ENCODE measurements at regions not wholly inside any gene's neighbourhood (a gene's known extent, or its start where the extent isn't known, plus 50 kb on each side); places are given as distances from the start of the nearest gene placed in this dataset.

DNA sequence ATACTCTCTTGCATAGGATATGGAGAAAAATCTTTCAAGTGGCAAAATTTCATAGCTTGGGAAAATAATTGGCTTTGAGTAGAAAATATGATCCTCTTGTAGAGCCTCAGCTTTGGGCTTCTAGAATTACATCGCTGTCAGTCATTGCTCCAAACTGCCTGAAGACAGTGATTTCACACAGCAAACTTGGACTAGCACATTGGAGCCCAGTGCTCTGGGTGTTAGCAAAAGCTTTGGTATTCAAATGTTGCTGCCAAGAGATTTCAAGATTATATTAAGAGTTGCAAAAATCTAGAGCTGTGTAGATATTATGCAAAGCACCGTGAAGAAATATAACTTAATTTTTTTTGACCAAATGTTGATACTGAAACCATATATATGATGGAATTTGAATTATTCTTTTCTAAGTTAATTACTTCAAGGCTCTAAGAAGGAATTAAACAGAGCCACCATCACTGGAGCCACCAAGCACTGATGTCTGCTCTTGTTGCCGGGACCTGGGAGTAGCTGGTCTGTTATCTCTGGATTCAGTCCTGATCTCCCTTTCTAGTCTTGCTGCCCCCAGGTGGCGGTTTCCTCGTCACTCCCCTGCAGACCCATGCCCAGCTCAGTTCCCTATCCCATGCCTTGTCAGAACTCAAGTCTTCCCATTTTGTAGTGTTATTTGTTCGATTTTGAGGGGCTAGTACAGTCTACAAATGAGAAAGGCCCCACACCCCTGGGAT lies 260.7 kb upstream of the SFRP2 start:
- peaks cover 12% of the 10 kb centered on the region for H3K9me3 ChIP-seq (ENCODE audit: low read length)

GRCh38 chr4:154047733-154048132 lies 258.9 kb upstream of the SFRP2 start:
- Histone ChIP-seq H3K4me3 (ENCODE audit: low read length) (no peak overlapping the region), H4K20me1 (ENCODE audit: insufficient read depth, low read depth, low read length) (no peaks in the 10 kb centered on the region), H3K4me1 (ENCODE audit: low read length) (peaks cover 49% of the 10 kb centered on the region), H3K36me3 (ENCODE audit: insufficient read depth, low read length) (no peaks in the 10 kb centered on the region), H3K9me2 (replicated peaks; ENCODE audit: insufficient read depth, low read length) (no peaks in the 10 kb centered on the region), H3K9me3 (ENCODE audit: low read length) (peaks cover 2% of the 10 kb centered on the region; the same call in 1 of the 2 replicates), H3K9ac (ENCODE audit: low read length) (peak overlapping the region; percentile 30; the same call in 1 of the 2 replicates), H2AFZ (ENCODE audit: low read length) (no peak overlapping the region), H3K4me2 (ENCODE audit: low read depth, low read length, poor library complexity, severe bottlenecking) (peak overlapping the region; percentile 14), H3K79me2 (ENCODE audit: low read length) (no peaks in the 10 kb centered on the region), H3K27ac (ENCODE audit: low read length) (peak overlapping the region; percentile 86), H3K27me3 (ENCODE audit: low read length) (no peaks in the 10 kb centered on the region)
- DNase-seq = no peak

More for the DNA sequence above, 260.7 kb upstream of the SFRP2 start:
- Histone ChIP-seq H3K27me3 (ENCODE audit: low read length) (no peaks in the 10 kb centered on the region), H3K4me3 (ENCODE audit: low read length) (peak overlapping the region; percentile 13), H3K4me2 (ENCODE audit: low read depth, low read length, poor library complexity, severe bottlenecking) (peak overlapping the region; percentile 54), H4K20me1 (ENCODE audit: insufficient read depth, low read depth, low read length) (no peaks in the 10 kb centered on the region), H3K36me3 (ENCODE audit: insufficient read depth, low read length) (no peaks in the 10 kb centered on the region), H3K9ac (ENCODE audit: low read length) (peak overlapping the region; percentile 43), H3K9me2 (replicated peaks; ENCODE audit: insufficient read depth, low read length) (no peaks in the 10 kb centered on the region), H3K79me2 (ENCODE audit: low read length) (no peaks in the 10 kb centered on the region), H2AFZ (ENCODE audit: low read length) (peak overlapping the region; percentile 13; the same call in 1 of the 2 replicates), H3K4me1 (ENCODE audit: low read length) (peaks cover 44% of the 10 kb centered on the region), H3K27ac (ENCODE audit: low read length) (peak overlapping the region; percentile 86)
- DNase-seq = peak; percentile 91

GRCh38 chr4:154044742-154045485 lies 256.0 kb upstream of the SFRP2 start:
- DNase-seq = no peak
- Histone ChIP-seq H3K79me2 (ENCODE audit: low read length) (no peaks in the 10 kb centered on the region), H3K9ac (ENCODE audit: low read length) (no peak overlapping the region), H4K20me1 (ENCODE audit: insufficient read depth, low read depth, low read length) (no peaks in the 10 kb centered on the region), H3K27me3 (ENCODE audit: low read length) (no peaks in the 10 kb centered on the region), H3K27ac (ENCODE audit: low read length) (no peak overlapping the region), H3K9me3 (ENCODE audit: low read length) (no peaks in the 10 kb centered on the region), H3K36me3 (ENCODE audit: insufficient read depth, low read length) (no peaks in the 10 kb centered on the region), H3K4me2 (ENCODE audit: low read depth, low read length, poor library complexity, severe bottlenecking) (no peak overlapping the region), H3K4me1 (ENCODE audit: low read length) (peaks cover 48% of the 10 kb centered on the region), H3K4me3 (ENCODE audit: low read length) (no peak overlapping the region), H2AFZ (ENCODE audit: low read length) (0 out of 2 replicates have a peak overlapping the region, but pooled peaks have one; percentile 45), H3K9me2 (replicated peaks; ENCODE audit: insufficient read depth, low read length) (no peaks in the 10 kb centered on the region)

DNA sequence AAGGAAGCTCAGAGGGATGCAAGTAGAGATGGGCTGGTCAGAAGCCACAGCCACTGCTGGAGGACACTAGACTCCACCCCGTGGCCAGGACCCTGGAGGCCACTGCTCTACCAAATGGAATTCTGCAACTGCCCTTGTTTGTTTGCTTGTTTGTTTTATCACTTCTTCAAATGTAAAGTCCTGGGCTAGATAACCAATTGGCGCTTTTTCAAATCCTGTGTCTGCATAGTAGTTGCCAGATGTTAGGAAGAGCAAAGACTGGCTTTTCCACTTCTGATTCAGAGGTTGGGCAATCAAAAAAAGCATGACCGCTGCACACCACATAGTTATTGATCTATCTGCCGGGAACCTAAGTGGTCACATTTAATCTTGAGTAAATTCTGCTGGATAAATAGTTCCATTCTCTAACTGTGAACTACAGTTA lies 255.2 kb upstream of the SFRP2 start:
- Histone ChIP-seq H2AFZ (ENCODE audit: low read length) (no peak overlapping the region), H3K79me2 (ENCODE audit: low read length) (no peaks in the 10 kb centered on the region), H3K27ac (ENCODE audit: low read length) (no peak overlapping the region), H3K4me3 (ENCODE audit: low read length) (no peak overlapping the region), H3K9ac (ENCODE audit: low read length) (no peak overlapping the region), H3K36me3 (ENCODE audit: insufficient read depth, low read length) (no peaks in the 10 kb centered on the region), H3K4me2 (ENCODE audit: low read depth, low read length, poor library complexity, severe bottlenecking) (no peak overlapping the region), H3K9me3 (ENCODE audit: low read length) (no peaks in the 10 kb centered on the region), H3K27me3 (ENCODE audit: low read length) (no peaks in the 10 kb centered on the region), H4K20me1 (ENCODE audit: insufficient read depth, low read depth, low read length) (no peaks in the 10 kb centered on the region), H3K4me1 (ENCODE audit: low read length) (peaks cover 48% of the 10 kb centered on the region), H3K9me2 (replicated peaks; ENCODE audit: insufficient read depth, low read length) (no peaks in the 10 kb centered on the region)
- DNase-seq = no peak

- no peaks in the 10 kb centered on the region for H3K9me3 ChIP-seq (ENCODE audit: low read length)
- H3K4me3 ChIP-seq (ENCODE audit: low read length) = no peak overlapping the region
- no peak overlapping the region for H2AFZ ChIP-seq (ENCODE audit: low read length)
- DNase-seq = no peak
- peaks cover 48% of the 10 kb centered on the region for H3K4me1 ChIP-seq (ENCODE audit: low read length)
- H3K9ac ChIP-seq (ENCODE audit: low read length) = no peak overlapping the region
- H3K27ac ChIP-seq (ENCODE audit: low read length) = no peak overlapping the region
- H3K9me2 ChIP-seq (replicated peaks; ENCODE audit: insufficient read depth, low read length) = no peaks in the 10 kb centered on the region
- H3K36me3 ChIP-seq (ENCODE audit: insufficient read depth, low read length) = no peaks in the 10 kb centered on the region
- no peak overlapping the region for H3K4me2 ChIP-seq (ENCODE audit: low read depth, low read length, poor library complexity, severe bottlenecking)
- H3K27me3 ChIP-seq (ENCODE audit: low read length) = no peaks in the 10 kb centered on the region
- no peaks in the 10 kb centered on the region for H3K79me2 ChIP-seq (ENCODE audit: low read length)
- H4K20me1 ChIP-seq (ENCODE audit: insufficient read depth, low read depth, low read length) = no peaks in the 10 kb centered on the region
Observed at GRCh38 chr4:154041640-154042039, 252.8 kb upstream of the SFRP2 start.

GRCh38 chr4:154039435-154040343 lies 250.8 kb upstream of the SFRP2 start:
- H3K27me3 ChIP-seq (ENCODE audit: low read length) = no peaks in the 10 kb centered on the region
- H3K27ac ChIP-seq (ENCODE audit: low read length) = no peak overlapping the region
- no peak overlapping the region for H2AFZ ChIP-seq (ENCODE audit: low read length)
- H3K79me2 ChIP-seq (ENCODE audit: low read length) = no peaks in the 10 kb centered on the region
- no peak overlapping the region for H3K4me3 ChIP-seq (ENCODE audit: low read length)
- H3K9me2 ChIP-seq (replicated peaks; ENCODE audit: insufficient read depth, low read length) = no peaks in the 10 kb centered on the region
- no peak overlapping the region for H3K4me2 ChIP-seq (ENCODE audit: low read depth, low read length, poor library complexity, severe bottlenecking)
- no peak overlapping the region for H3K9ac ChIP-seq (ENCODE audit: low read length)
- H3K36me3 ChIP-seq (ENCODE audit: insufficient read depth, low read length) = no peaks in the 10 kb centered on the region
- DNase-seq = no peak
- H4K20me1 ChIP-seq (ENCODE audit: insufficient read depth, low read depth, low read length) = no peaks in the 10 kb centered on the region
- H3K9me3 ChIP-seq (ENCODE audit: low read length) = no peaks in the 10 kb centered on the region
- peaks cover 48% of the 10 kb centered on the region for H3K4me1 ChIP-seq (ENCODE audit: low read length)

GRCh38 chr4:154036856-154037255 lies 248.0 kb upstream of the SFRP2 start:
- H2AFZ ChIP-seq (ENCODE audit: low read length) = no peak overlapping the region
- no peak overlapping the region for H3K27ac ChIP-seq (ENCODE audit: low read length)
- 0 out of 2 replicates have a peak, but pooled peaks cover 4% of the 10 kb centered on the region for H3K9me3 ChIP-seq (ENCODE audit: low read length)
- H4K20me1 ChIP-seq (ENCODE audit: insufficient read depth, low read depth, low read length) = no peaks in the 10 kb centered on the region
- H3K9ac ChIP-seq (ENCODE audit: low read length) = no peak overlapping the region
- H3K4me1 ChIP-seq (ENCODE audit: low read length) = peaks cover 65% of the 10 kb centered on the region
- no peaks in the 10 kb centered on the region for H3K27me3 ChIP-seq (ENCODE audit: low read length)
- DNase-seq = peak; percentile 51
- no peaks in the 10 kb centered on the region for H3K9me2 ChIP-seq (replicated peaks; ENCODE audit: insufficient read depth, low read length)
- H3K79me2 ChIP-seq (ENCODE audit: low read length) = no peaks in the 10 kb centered on the region
- H3K36me3 ChIP-seq (ENCODE audit: insufficient read depth, low read length) = no peaks in the 10 kb centered on the region
- no peak overlapping the region for H3K4me2 ChIP-seq (ENCODE audit: low read depth, low read length, poor library complexity, severe bottlenecking)
- no peak overlapping the region for H3K4me3 ChIP-seq (ENCODE audit: low read length)
